H54 (cell line): ENCODE measurements at regions not wholly inside any gene's neighbourhood (a gene's known extent, or its start where the extent isn't known, plus 50 kb on each side); places are given as distances from the start of the nearest gene placed in this dataset.
"Not testable (repeated sequence)": the region's sequence is repeated elsewhere in the genome, so short reads cannot be mapped to it uniquely, and the experiment has no call there.

Experiments
- DNase-seq: peaks from one replicate; pipeline ENCODE4 v3.0.0; 2011; ENCODE audit warnings: low spot score, mixed read lengths; ENCODE audit not compliant: insufficient read length
- FAIRE-seq: peaks from 3 replicates; lab custom pipeline; 2011; peaks lifted over from hg19 to GRCh38; lab: Jason Lieb, UNC
- POLR2A ChIP-seq: IDR thresholded peaks from 2 replicates; pipeline ENCODE4 v1.6.1; 2011; ENCODE audit warnings: low read depth, mild to moderate bottlenecking, low read length

GRCh38 chr12:38016602-38017001, 300.0 kb upstream of the ALG10B start:
- no peak for DNase-seq
- no peak for TF ChIP-seq POLR2A
- FAIRE-seq: no peak

- no peak for FAIRE-seq
- TF ChIP-seq POLR2A: no peak
- DNase-seq: no peak
Observed at GRCh38 chr12:38025916-38026315, 290.7 kb upstream of the ALG10B start.

- no peak for DNase-seq
- TF ChIP-seq POLR2A: no peak
- no peak for FAIRE-seq
Observed at GRCh38 chr12:38053113-38053512, 263.5 kb upstream of the ALG10B start.

- no peak for TF ChIP-seq POLR2A
- DNase-seq (no peak), FAIRE-seq (no peak)
Observed at GRCh38 chr12:38053655-38054464, 262.7 kb upstream of the ALG10B start.

GRCh38 chr12:38056701-38057689, 259.6 kb upstream of the ALG10B start:
- no peak for FAIRE-seq
- TF ChIP-seq POLR2A: no peak
- DNase-seq: no peak

GRCh38 chr12:38099686-38100085, 216.9 kb upstream of the ALG10B start:
- FAIRE-seq: no peak
- DNase-seq: no peak
- no peak for TF ChIP-seq POLR2A

GRCh38 chr12:38101753-38102152, 214.8 kb upstream of the ALG10B start:
- TF ChIP-seq POLR2A: no peak
- DNase-seq: no peak
- FAIRE-seq: no peak

GRCh38 chr12:38102197-38102596, 214.4 kb upstream of the ALG10B start:
- no peak for FAIRE-seq
- TF ChIP-seq POLR2A: no peak
- no peak for DNase-seq

GRCh38 chr12:38110026-38110699, 206.4 kb upstream of the ALG10B start:
- DNase-seq (no peak), FAIRE-seq (no peak)
- TF ChIP-seq POLR2A: no peak

- FAIRE-seq: no peak
- no peak for DNase-seq
- no peak for TF ChIP-seq POLR2A
Observed at GRCh38 chr12:38113991-38114390, 202.6 kb upstream of the ALG10B start.

GRCh38 chr12:38116968-38117367, 199.6 kb upstream of the ALG10B start:
- no peak for TF ChIP-seq POLR2A
- FAIRE-seq (no peak), DNase-seq (no peak)

GRCh38 chr12:38118632-38119031, 197.9 kb upstream of the ALG10B start:
- DNase-seq (no peak), FAIRE-seq (no peak)
- TF ChIP-seq POLR2A: no peak

GRCh38 chr12:38120438-38120837, 196.1 kb upstream of the ALG10B start:
- DNase-seq: no peak
- FAIRE-seq: no peak
- no peak for TF ChIP-seq POLR2A

GRCh38 chr12:38123028-38123427, 193.5 kb upstream of the ALG10B start:
- DNase-seq, FAIRE-seq: not testable (repeated sequence)
